A549 (cell line): ENCODE measurements at regions not wholly inside any gene's neighbourhood (a gene's known extent, or its start where the extent isn't known, plus 50 kb on each side); places are given as distances from the start of the nearest gene placed in this dataset.

Experiments used
- ATAC-seq, 2 experiments: fragments of 200-7000 bp in 1 of 2; fragments of >200 bp in 1 of 2; cut with Nextera tagmentation in 1 of 2; cut with Tn5 transposase in 1 of 2; 3 replicates each; pipeline versions ENCODE4 v1.8.0 to v1.9.1; 2018 to 2020; ENCODE audit warnings: mild to moderate bottlenecking in 1 of 2, moderate library complexity in 1 of 2
- CTCF ChIA-PET: fragments of 300-600 bp; sonication (Branson Sonifier 250); formaldehyde crosslinking; extraction: SDS; loops from one replicate; lab custom pipeline; 2021; ENCODE audit warnings: antibody characterized with exemption, inconsistent platforms; lab: Yijun Ruan, JAX
- POLR2A ChIA-PET: fragments of 350-600 bp; formaldehyde crosslinking; extraction: SDS; loops from one replicate; lab custom pipeline; 2021; ENCODE audit warnings: antibody characterized with exemption, inconsistent platforms; lab: Yijun Ruan, JAX
- DNase-seq, 2 experiments: peaks; one replicate each; pipeline versions ENCODE4 v3.0.0 to v3.0.0-alpha.2; 2011 to 2016; ENCODE audit warnings: low read depth in 1 of 2, low spot score in 1 of 2
- FAIRE-seq: peaks from 2 replicates; lab custom pipeline; 2011; peaks lifted over from hg19 to GRCh38; lab: Jason Lieb, UNC
- H3K27ac ChIP-seq, 2 experiments: fragments of >200 bp; sonication (Bioruptor Twin); formaldehyde crosslinking; 3 replicates each; pipeline ENCODE4 v1.5.1; 2016 to 2017
- H3K4me1 ChIP-seq: fragments of >200 bp; sonication (Bioruptor Twin); formaldehyde crosslinking; 3 replicates; pipeline ENCODE4 v1.6.1; 2016
- H3K4me2 ChIP-seq: fragments of >200 bp; sonication (Bioruptor Twin); formaldehyde crosslinking; 3 replicates; pipeline ENCODE4 v1.6.1; 2016
- H3K4me3 ChIP-seq: fragments of >200 bp; sonication (Bioruptor Twin); formaldehyde crosslinking; 3 replicates; pipeline ENCODE4 v1.5.1; 2016
- H3K9me3 ChIP-seq: fragments of >200 bp; sonication (Bioruptor Twin); formaldehyde crosslinking; 3 replicates; pipeline ENCODE4 v1.6.1; 2016
- CBX8 ChIP-seq: fragments of 200-600 bp; sonication (generic); IDR thresholded peaks from 2 replicates; pipeline ENCODE4 v1.6.1; 2016
- CHD2 ChIP-seq: fragments of 150-350 bp; IDR thresholded peaks from 2 replicates; pipeline ENCODE4 v1.6.1; 2014; ENCODE audit warnings: low read length; ENCODE audit not compliant: partially characterized antibody
- CHD4 ChIP-seq: fragments of 200-600 bp; sonication (generic); IDR thresholded peaks from 2 replicates; pipeline ENCODE4 v1.6.1; 2016; ENCODE audit warnings: antibody characterized with exemption, mild to moderate bottlenecking, borderline replicate concordance
- HDAC2 ChIP-seq: fragments of 200-600 bp; sonication (generic); IDR thresholded peaks from 2 replicates; pipeline ENCODE4 v1.6.1; 2016
- JUN ChIP-seq, 2 experiments: fragments of >200 bp; sonication (Bioruptor Twin); formaldehyde crosslinking; IDR thresholded peaks; 2 replicates in 1 of 2; 3 replicates in 1 of 2; pipeline ENCODE4 v1.6.1; 2016 to 2017
- KDM1A ChIP-seq: fragments of 200-600 bp; sonication (generic); IDR thresholded peaks from 2 replicates; pipeline ENCODE4 v1.6.1; 2016; ENCODE audit warnings: low read depth, mild to moderate bottlenecking
- MAZ ChIP-seq: fragments of 150-350 bp; IDR thresholded peaks from 2 replicates; pipeline ENCODE4 v1.6.1; 2014; ENCODE audit warnings: antibody characterized with exemption, low read depth, low read length, borderline replicate concordance
- MYC ChIP-seq: IDR thresholded peaks from 2 replicates; pipeline ENCODE4 v1.6.1; 2012; ENCODE audit warnings: mild to moderate bottlenecking, inconsistent platforms, low read length, improper control_type of control experiment, borderline replicate concordance
- PHF8 ChIP-seq: fragments of 200-600 bp; sonication (generic); IDR thresholded peaks from 2 replicates; pipeline ENCODE4 v1.6.1; 2016; ENCODE audit warnings: low read depth, mild to moderate bottlenecking, antibody characterized with exemption, moderate library complexity, borderline replicate concordance
- POLR2AphosphoS2 ChIP-seq: conservative IDR thresholded peaks from 2 replicates; pipeline ENCODE4 v1.6.1; 2012; ENCODE audit warnings: low read length, improper control_type of control experiment, inconsistent platforms
- RAD21 ChIP-seq, 2 experiments: fragments of >200 bp in 1 of 2; sonication (Bioruptor Twin) in 1 of 2; formaldehyde crosslinking in 1 of 2; IDR thresholded peaks in 1 of 2; conservative IDR thresholded peaks in 1 of 2; 2 replicates in 1 of 2; 3 replicates in 1 of 2; pipeline ENCODE4 v1.6.1; 2012 to 2018; ENCODE audit warnings: inconsistent platforms in 1 of 2
- SREBF2 ChIP-seq: fragments of 450-650 bp; IDR thresholded peaks from 2 replicates; pipeline ENCODE4 v1.6.1; 2014; ENCODE audit warnings: mild to moderate bottlenecking, moderate library complexity
- WGBS: methylation state at CpG from one replicate; pipeline ENCODE4 v1.1.6; 2017; ENCODE audit errors: missing lambda C conversion rate; 5-methylcytosine and 5-hydroxymethylcytosine counted together
- TF ChIP-seq, protein P1 (sequence below): IDR thresholded peaks from 2 replicates; pipeline ENCODE4 v1.6.1; 2012
- TF ChIP-seq, protein P2 (sequence below): fragments of >200 bp; sonication (Bioruptor Twin); formaldehyde crosslinking; IDR thresholded peaks from 3 replicates; pipeline ENCODE4 v1.5.1; 2016
- TF ChIP-seq, protein P3 (sequence below): IDR thresholded peaks from 2 replicates; pipeline ENCODE4 v1.6.1; 2012; ENCODE audit warnings: low read depth, borderline replicate concordance
- TF ChIP-seq, protein P4 (sequence below): IDR thresholded peaks from 2 replicates; pipeline ENCODE4 v1.6.1; 2012

DNA sequence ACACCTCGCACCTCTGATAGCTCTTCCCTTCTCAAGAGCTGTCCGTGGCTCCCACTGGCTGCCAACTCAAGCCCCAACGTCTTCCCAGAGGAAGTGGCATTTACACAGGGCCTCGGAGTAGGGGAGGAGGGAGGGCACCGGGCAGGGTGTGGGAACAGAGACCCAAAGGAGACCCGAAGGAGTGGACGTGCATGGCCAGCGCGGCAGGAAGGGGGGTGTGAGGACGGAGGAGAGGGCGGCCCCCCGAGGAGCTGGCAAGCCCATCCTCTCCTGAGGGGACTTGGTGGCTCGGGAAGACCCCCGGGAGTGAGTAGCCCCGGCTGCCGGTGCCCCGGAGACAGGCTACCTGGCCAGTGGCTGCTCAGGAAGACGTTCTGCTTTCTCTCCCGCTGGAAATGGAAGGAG lies 85.9 kb downstream of the FOXL3 start:
- H3K4me2 ChIP-seq: no peak overlapping the region
- TF ChIP-seq MYC (no peak), RAD21 (conservative IDR thresholded peaks at IDR 0.05 in 1 of 2, IDR thresholded peaks at IDR 0.05 in 1 of 2) (no peak), KDM1A (no peak), CHD2 (no peak), PHF8 (no peak), CBX8 (no peak)
- TF ChIP-seq, protein P1, sequence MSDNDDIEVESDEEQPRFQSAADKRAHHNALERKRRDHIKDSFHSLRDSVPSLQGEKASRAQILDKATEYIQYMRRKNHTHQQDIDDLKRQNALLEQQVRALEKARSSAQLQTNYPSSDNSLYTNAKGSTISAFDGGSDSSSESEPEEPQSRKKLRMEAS: no peak
- TF ChIP-seq, protein P2, sequence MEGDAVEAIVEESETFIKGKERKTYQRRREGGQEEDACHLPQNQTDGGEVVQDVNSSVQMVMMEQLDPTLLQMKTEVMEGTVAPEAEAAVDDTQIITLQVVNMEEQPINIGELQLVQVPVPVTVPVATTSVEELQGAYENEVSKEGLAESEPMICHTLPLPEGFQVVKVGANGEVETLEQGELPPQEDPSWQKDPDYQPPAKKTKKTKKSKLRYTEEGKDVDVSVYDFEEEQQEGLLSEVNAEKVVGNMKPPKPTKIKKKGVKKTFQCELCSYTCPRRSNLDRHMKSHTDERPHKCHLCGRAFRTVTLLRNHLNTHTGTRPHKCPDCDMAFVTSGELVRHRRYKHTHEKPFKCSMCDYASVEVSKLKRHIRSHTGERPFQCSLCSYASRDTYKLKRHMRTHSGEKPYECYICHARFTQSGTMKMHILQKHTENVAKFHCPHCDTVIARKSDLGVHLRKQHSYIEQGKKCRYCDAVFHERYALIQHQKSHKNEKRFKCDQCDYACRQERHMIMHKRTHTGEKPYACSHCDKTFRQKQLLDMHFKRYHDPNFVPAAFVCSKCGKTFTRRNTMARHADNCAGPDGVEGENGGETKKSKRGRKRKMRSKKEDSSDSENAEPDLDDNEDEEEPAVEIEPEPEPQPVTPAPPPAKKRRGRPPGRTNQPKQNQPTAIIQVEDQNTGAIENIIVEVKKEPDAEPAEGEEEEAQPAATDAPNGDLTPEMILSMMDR: no peak
- H3K27ac ChIP-seq: no peak overlapping the region
- H3K4me3 ChIP-seq: no peak overlapping the region
- DNase-seq (no peak), ATAC-seq (no peak), FAIRE-seq (no peak)
- H3K9me3 ChIP-seq: no peaks in the 10 kb centered on the region
- H3K4me1 ChIP-seq: no peaks in the 10 kb centered on the region
- ChIA-PET CTCF (no interaction called here), POLR2A (no interaction called here)
- WGBS: 38% methylated on average over 15 of the region's 19 CpGs

DNA sequence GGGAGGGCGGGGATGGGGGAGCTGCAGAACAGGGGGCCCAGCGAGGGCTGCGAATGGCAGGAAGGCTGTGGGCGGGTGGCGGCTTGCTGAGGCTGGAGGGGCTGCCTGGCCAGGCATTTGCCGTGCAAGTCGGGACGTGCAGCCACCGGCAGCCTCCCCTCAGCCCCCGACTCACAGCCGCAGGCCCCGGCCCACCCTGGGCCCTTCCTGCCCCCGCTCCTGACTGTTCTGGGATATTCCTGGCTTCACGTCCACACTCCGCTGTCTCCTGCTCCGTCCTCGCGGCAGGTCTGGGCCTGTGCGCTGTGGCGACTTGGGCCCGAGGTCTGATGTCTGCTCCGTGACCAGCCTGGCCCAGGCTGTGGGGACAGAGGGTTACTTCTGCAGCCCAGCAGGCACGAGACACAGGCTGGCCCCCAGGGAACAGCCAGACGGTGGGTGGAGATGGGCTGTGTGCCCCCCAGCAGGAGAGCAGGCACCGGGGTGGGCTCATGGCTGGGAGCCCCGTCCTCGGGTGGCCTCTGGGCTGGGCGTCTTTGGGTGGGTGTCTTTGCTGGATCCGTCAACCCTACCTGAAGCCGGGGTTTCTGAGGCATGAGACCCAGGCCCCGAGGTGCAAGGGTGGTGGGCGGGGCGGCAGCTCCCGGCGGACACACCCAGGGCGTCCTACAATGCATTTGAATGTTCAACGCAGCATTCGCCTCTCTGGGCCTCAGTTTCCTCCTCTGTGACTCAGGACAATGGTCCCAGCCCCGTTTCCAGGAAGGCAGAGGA lies 86.5 kb downstream of the FOXL3 start:
- ATAC-seq: no peak
- CTCF ChIA-PET: no interaction called here
- WGBS: 63% methylated on average over 34 of the region's 39 CpGs
- Histone ChIP-seq H3K9me3 (no peaks in the 10 kb centered on the region), H3K27ac (no peak overlapping the region), H3K4me3 (no peak overlapping the region), H3K4me2 (no peak overlapping the region), H3K4me1 (no peaks in the 10 kb centered on the region)
- POLR2A ChIA-PET: no interaction called here
- no peak for FAIRE-seq
- TF ChIP-seq CHD4 (no peak), KDM1A (no peak)
- no peak for DNase-seq

DNA sequence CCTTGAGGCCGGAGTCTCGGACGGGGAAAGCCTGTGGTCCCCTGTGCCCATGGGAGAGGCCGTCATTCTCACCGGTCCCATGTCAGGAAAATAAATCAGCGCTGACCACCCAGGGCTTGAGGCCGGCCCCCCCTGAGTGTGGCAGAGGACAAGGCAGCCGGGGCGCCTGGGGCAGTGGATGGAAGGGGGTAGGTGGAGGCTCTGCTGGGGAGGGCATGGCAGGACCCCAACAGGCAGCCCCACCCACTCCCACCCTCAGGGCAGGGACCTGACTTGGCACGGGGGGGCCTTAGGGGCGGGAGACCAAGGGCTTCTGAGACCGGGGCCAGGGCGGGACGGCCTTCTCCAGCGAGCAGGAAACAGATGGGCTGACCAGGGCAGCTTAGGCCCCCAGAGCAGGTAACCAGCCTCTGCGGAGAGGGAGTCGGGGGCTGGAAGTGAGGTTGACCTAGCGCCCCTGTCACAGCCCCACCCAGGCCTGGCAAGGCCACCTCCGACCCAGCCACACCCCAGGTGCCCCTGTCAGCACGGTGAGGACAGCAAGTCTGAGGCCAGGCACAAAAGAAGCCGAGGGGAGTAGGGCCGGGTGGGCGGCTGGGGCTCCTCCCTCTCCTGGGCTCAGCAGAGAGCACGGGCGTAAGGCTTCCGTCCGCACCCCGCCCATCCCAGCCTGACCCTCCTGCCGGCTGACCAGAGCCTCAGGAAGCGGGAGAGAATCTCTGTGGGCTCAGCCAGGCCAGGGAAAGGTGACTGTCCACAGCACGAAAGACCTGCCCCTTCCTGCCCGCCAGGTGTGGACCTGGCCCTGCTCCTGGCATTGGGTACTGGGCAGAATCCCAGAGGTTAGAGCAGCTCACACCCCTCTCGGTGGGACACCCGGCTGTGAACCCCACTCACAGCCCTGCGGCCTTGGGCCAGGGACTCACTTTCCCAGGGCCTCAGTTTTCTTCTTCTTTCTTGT lies 87.4 kb downstream of the FOXL3 start:
- H3K4me2 ChIP-seq: no peak overlapping the region

More for the DNA sequence above, 87.4 kb downstream of the FOXL3 start:
- no peak for ATAC-seq
- TF ChIP-seq JUN (IDR thresholded peaks at IDR 0.05) (no peak), POLR2AphosphoS2 (no peak), PHF8 (no peak), HDAC2 (no peak), CHD4 (no peak), SREBF2 (no peak), MAZ (no peak)
- TF ChIP-seq, protein P3, sequence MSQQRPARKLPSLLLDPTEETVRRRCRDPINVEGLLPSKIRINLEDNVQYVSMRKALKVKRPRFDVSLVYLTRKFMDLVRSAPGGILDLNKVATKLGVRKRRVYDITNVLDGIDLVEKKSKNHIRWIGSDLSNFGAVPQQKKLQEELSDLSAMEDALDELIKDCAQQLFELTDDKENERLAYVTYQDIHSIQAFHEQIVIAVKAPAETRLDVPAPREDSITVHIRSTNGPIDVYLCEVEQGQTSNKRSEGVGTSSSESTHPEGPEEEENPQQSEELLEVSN: no peak
- TF ChIP-seq, protein P1: no peak
- TF ChIP-seq, protein P4, sequence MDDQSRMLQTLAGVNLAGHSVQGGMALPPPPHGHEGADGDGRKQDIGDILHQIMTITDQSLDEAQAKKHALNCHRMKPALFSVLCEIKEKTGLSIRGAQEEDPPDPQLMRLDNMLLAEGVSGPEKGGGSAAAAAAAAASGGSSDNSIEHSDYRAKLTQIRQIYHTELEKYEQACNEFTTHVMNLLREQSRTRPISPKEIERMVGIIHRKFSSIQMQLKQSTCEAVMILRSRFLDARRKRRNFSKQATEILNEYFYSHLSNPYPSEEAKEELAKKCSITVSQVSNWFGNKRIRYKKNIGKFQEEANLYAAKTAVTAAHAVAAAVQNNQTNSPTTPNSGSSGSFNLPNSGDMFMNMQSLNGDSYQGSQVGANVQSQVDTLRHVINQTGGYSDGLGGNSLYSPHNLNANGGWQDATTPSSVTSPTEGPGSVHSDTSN: no peak
- Histone ChIP-seq H3K4me1 (no peaks in the 10 kb centered on the region), H3K9me3 (no peaks in the 10 kb centered on the region), H3K4me3 (no peak overlapping the region), H3K27ac (no peak overlapping the region)
- no peak for DNase-seq
- POLR2A ChIA-PET: no interaction called here
- WGBS: 79% methylated on average over 27 of the region's 35 CpGs
- CTCF ChIA-PET: no interaction called here
- no peak for FAIRE-seq
